DND-41 (cell line): ENCODE measurements at regions not wholly inside any gene's neighbourhood (a gene's known extent, or its start where the extent isn't known, plus 50 kb on each side); places are given as distances from the start of the nearest gene placed in this dataset.

Source experiments
- ATAC-seq: fragments of 200-7000 bp; cut with Tn5 transposase; 3 replicates; pipeline ENCODE4 v1.9.1; 2021; ENCODE audit warnings: low read depth; ENCODE audit not compliant: insufficient read depth
- DNase-seq: peaks from one replicate; pipeline ENCODE4 v3.0.0-alpha.2; 2020
- H2AFZ ChIP-seq: 2 replicates; pipeline ENCODE4 v1.6.0; 2012; ENCODE audit warnings: low read depth, low read length
- H3K27ac ChIP-seq: 2 replicates; pipeline ENCODE4 v1.5.1; 2012; ENCODE audit warnings: low read length, inconsistent platforms
- H3K27me3 ChIP-seq: fragments of 200-600 bp; sonication (generic); 2 replicates; pipeline ENCODE4 v1.6.0; 2012; ENCODE audit warnings: low read length, mild to moderate bottlenecking, inconsistent platforms; ENCODE audit not compliant: insufficient read depth, poor library complexity
- H3K36me3 ChIP-seq: 2 replicates; pipeline ENCODE4 v1.5.1; 2012; ENCODE audit warnings: low read length, inconsistent platforms; ENCODE audit not compliant: insufficient read depth
- H3K4me1 ChIP-seq: 2 replicates; pipeline ENCODE4 v1.5.1; 2012; ENCODE audit warnings: mild to moderate bottlenecking, low read length; ENCODE audit not compliant: insufficient read depth
- H3K4me2 ChIP-seq: 2 replicates; pipeline ENCODE4 v1.6.0; 2012; ENCODE audit warnings: mild to moderate bottlenecking, moderate library complexity, low read length, inconsistent platforms; ENCODE audit not compliant: insufficient read depth
- H3K4me3 ChIP-seq, 2 experiments: fragments of 200-600 bp in 1 of 2; shearing (Covaris generic) in 1 of 2; 2 replicates each; pipeline ENCODE4 v1.5.1; 2012 to 2016; ENCODE audit warnings: inconsistent platforms in 2 of 2, low read length in 2 of 2, mild to moderate bottlenecking in 2 of 2, low read depth in 1 of 2, moderate library complexity in 1 of 2
- H3K79me2 ChIP-seq: 2 replicates; pipeline ENCODE4 v1.6.0; 2012; ENCODE audit warnings: low read length, inconsistent platforms; ENCODE audit not compliant: insufficient read depth
- H3K9ac ChIP-seq: 2 replicates; pipeline ENCODE4 v1.6.0; 2012; ENCODE audit warnings: low read depth, mild to moderate bottlenecking, inconsistent platforms, low read length, moderate library complexity
- H3K9me3 ChIP-seq: 2 replicates; pipeline ENCODE4 v1.5.1; 2012; ENCODE audit warnings: low read length, moderate library complexity, mild to moderate bottlenecking, inconsistent platforms; ENCODE audit not compliant: insufficient read depth, severe bottlenecking
- H4K20me1 ChIP-seq: 2 replicates; pipeline ENCODE4 v1.6.0; 2012; ENCODE audit warnings: low read length; ENCODE audit not compliant: insufficient read depth
- CTCF ChIP-seq: IDR thresholded peaks from 2 replicates; pipeline ENCODE4 v1.5.1; 2012; ENCODE audit warnings: borderline replicate concordance, low read length, moderate library complexity, mild to moderate bottlenecking; ENCODE audit not compliant: poor library complexity, severe bottlenecking; ENCODE audit errors: extremely low read depth
- EZH2 ChIP-seq: IDR thresholded peaks from 3 replicates; pipeline ENCODE4 v1.6.1; 2012; ENCODE audit warnings: borderline replicate concordance, low read depth, mild to moderate bottlenecking, moderate library complexity, low read length, inconsistent platforms; ENCODE audit not compliant: severe bottlenecking

GRCh38 chr2:120943403-120944034 lies 207.9 kb downstream of the GLI2 start:
- Histone ChIP-seq H3K27ac (no peak overlapping the region), H3K79me2 (no peaks in the 10 kb centered on the region), H3K9ac (no peak overlapping the region), H3K4me2 (no peak overlapping the region), H3K27me3 (no peaks in the 10 kb centered on the region), H3K36me3 (no peaks in the 10 kb centered on the region), H4K20me1 (peaks cover 12% of the 10 kb centered on the region; the same call in 1 of the 2 replicates), H3K9me3 (no peaks in the 10 kb centered on the region), H3K4me1 (no peaks in the 10 kb centered on the region), H3K4me3 (no peak overlapping the region), H2AFZ (no peak overlapping the region)
- ATAC-seq = no peak
- TF ChIP-seq EZH2 (no peak), CTCF (no peak)
- DNase-seq = no peak

GRCh38 chr2:120944575-120944974 lies 208.9 kb downstream of the GLI2 start:
- no peak overlapping the region for H3K9ac ChIP-seq
- no peak overlapping the region for H3K4me2 ChIP-seq
- H2AFZ ChIP-seq = no peak overlapping the region
- TF ChIP-seq CTCF (no peak), EZH2 (no peak)
- H3K27ac ChIP-seq = no peak overlapping the region
- no peaks in the 10 kb centered on the region for H3K9me3 ChIP-seq
- H3K36me3 ChIP-seq = no peaks in the 10 kb centered on the region
- H3K4me3 ChIP-seq = no peak overlapping the region
- H3K27me3 ChIP-seq = no peaks in the 10 kb centered on the region
- ATAC-seq (no peak), DNase-seq (no peak)
- H3K4me1 ChIP-seq = no peaks in the 10 kb centered on the region
- peaks cover 16% of the 10 kb centered on the region; the same call in 1 of the 2 replicates for H4K20me1 ChIP-seq
- H3K79me2 ChIP-seq = no peaks in the 10 kb centered on the region

- no peak overlapping the region for H3K4me3 ChIP-seq
- H3K36me3 ChIP-seq = no peaks in the 10 kb centered on the region
- H3K9ac ChIP-seq = no peak overlapping the region
- H3K79me2 ChIP-seq = no peaks in the 10 kb centered on the region
- H3K27me3 ChIP-seq = no peaks in the 10 kb centered on the region
- H3K9me3 ChIP-seq = no peaks in the 10 kb centered on the region
- no peak overlapping the region for H2AFZ ChIP-seq
- DNase-seq (no peak), ATAC-seq (no peak)
- TF ChIP-seq EZH2 = no peak
- no peak for TF ChIP-seq CTCF
- H4K20me1 ChIP-seq = peaks cover 16% of the 10 kb centered on the region; the same call in 1 of the 2 replicates
- no peaks in the 10 kb centered on the region for H3K4me1 ChIP-seq
- no peak overlapping the region for H3K4me2 ChIP-seq
- H3K27ac ChIP-seq = no peak overlapping the region
These were observed 209.4 kb downstream of the GLI2 start for GRCh38 chr2:120945091-120945490.
